Common myeloid progenitor, CD34-positive (primary cell): ENCODE measurements at regions not wholly inside any gene's neighbourhood (a gene's known extent, or its start where the extent isn't known, plus 50 kb on each side); places are given as distances from the start of the nearest gene placed in this dataset.

Experiments
- CTCF ChIA-PET: fragments of 350-600 bp; sonication (Branson Sonifier 250); formaldehyde crosslinking; loops from one replicate; lab custom pipeline; 2021; ENCODE audit warnings: antibody characterized with exemption; lab: Charles Lee
- POLR2A ChIA-PET: fragments of 350-600 bp; sonication (Branson Sonifier 250); formaldehyde crosslinking; loops from one replicate; lab custom pipeline; 2021; ENCODE audit warnings: antibody characterized with exemption; lab: Charles Lee
- DNase-seq, 3 donors: peaks; one replicate each; pipeline versions ENCODE4 v3.0.0 to v3.0.0-alpha.2; 2013
- H3K27ac ChIP-seq, 2 experiments: 1 replicate in 1 of 2; 2 replicates in 1 of 2; pipeline ENCODE4 v1.7.0; 2013; ENCODE audit warnings: inconsistent platforms in 2 of 2, low read length in 2 of 2, mild to moderate bottlenecking in 2 of 2, low read depth in 1 of 2, moderate library complexity in 1 of 2; ENCODE audit not compliant: severe bottlenecking in 2 of 2, insufficient read depth in 1 of 2, poor library complexity in 1 of 2
- H3K27me3 ChIP-seq, 5 experiments: replicated peaks in 2 of 5; 1 replicate in 3 of 5; 2 replicates in 2 of 5; pipeline versions ENCODE4 v1.6.1 to v1.7.0; 2013; ENCODE audit warnings: low read length in 4 of 5, mild to moderate bottlenecking in 2 of 5, moderate library complexity in 2 of 5, inconsistent platforms in 1 of 5; ENCODE audit not compliant: insufficient read depth in 5 of 5, control insufficient read depth in 4 of 5
- H3K36me3 ChIP-seq, 4 experiments: 1 replicate in 2 of 4; 2 replicates in 2 of 4; pipeline versions ENCODE4 v1.6.1 to v1.7.0; 2013; ENCODE audit warnings: low read length in 3 of 4, control low read depth in 1 of 4, mild to moderate bottlenecking in 1 of 4; ENCODE audit not compliant: control insufficient read depth in 4 of 4, insufficient read depth in 4 of 4
- H3K4me1 ChIP-seq, 4 experiments: 1 replicate in 3 of 4; 2 replicates in 1 of 4; pipeline versions ENCODE4 v1.6.1 to v1.7.1; 2013; ENCODE audit warnings: low read length in 3 of 4, mild to moderate bottlenecking in 3 of 4, control low read depth in 1 of 4, inconsistent platforms in 1 of 4, moderate library complexity in 1 of 4; ENCODE audit not compliant: control insufficient read depth in 4 of 4, insufficient read depth in 4 of 4; ENCODE audit errors: control extremely low read depth in 1 of 4
- H3K4me3 ChIP-seq, 7 experiments: 1 replicate in 4 of 7; 2 replicates in 3 of 7; pipeline versions ENCODE4 v1.5.1 to v1.7.0; 2013; ENCODE audit warnings: mild to moderate bottlenecking in 7 of 7, low read length in 6 of 7, moderate library complexity in 6 of 7, inconsistent platforms in 2 of 7, low read depth in 2 of 7, control low read depth in 1 of 7; ENCODE audit not compliant: insufficient read depth in 4 of 7, control insufficient read depth in 1 of 7; ENCODE audit errors: extremely low read depth in 1 of 7
- H3K9me3 ChIP-seq, 5 experiments: 1 replicate in 4 of 5; 2 replicates in 1 of 5; pipeline versions ENCODE4 v1.6.1 to v1.7.1; 2013; ENCODE audit warnings: low read length in 4 of 5, mild to moderate bottlenecking in 2 of 5, inconsistent platforms in 1 of 5, low read depth in 1 of 5, moderate library complexity in 1 of 5; ENCODE audit not compliant: control insufficient read depth in 4 of 5, insufficient read depth in 2 of 5; ENCODE audit errors: control extremely low read depth in 1 of 5
- WGBS: methylation state at CpG from one replicate; pipeline ENCODE4 v1.1.5; 2013; ENCODE audit not compliant: insufficient coverage; 5-methylcytosine and 5-hydroxymethylcytosine counted together

DNA sequence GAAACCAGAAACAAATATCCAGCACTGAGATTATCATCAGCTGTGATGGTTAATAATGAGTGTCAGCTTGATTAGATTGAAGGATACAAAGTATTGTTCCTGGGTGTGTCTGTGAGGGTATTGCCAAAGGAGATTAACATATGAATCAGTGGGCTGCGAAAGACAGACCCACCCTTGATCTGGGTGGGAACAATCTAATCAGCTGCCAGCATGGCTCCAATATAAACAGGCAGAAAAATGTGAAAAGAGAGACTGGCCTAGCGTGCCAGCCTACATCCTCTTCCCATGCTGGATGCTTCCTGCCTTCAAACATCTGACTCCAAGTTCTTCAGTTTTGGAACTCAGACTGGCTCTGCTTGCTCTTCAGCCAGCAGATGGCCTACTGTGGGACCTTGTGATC is 869.5 kb downstream of the SI start:
- H3K9me3 ChIP-seq = no peaks in the 10 kb centered on the region
- H3K4me3 ChIP-seq = no peak overlapping the region
- H3K27me3 ChIP-seq = no peaks in the 10 kb centered on the region
- no peak for DNase-seq
- H3K27ac ChIP-seq = no peak overlapping the region
- no peaks in the 10 kb centered on the region for H3K36me3 ChIP-seq
- WGBS = 80% methylated on average over 1 of the region's 2 CpGs
- POLR2A ChIA-PET = no interaction called here
- CTCF ChIA-PET = interaction anchor here (0.6 kb wide), 1 partner anchor 1571 kb away, joined by 3 read pairs; no protein-coding TSS in a partner anchor
- no peaks in the 10 kb centered on the region for H3K4me1 ChIP-seq

DNA sequence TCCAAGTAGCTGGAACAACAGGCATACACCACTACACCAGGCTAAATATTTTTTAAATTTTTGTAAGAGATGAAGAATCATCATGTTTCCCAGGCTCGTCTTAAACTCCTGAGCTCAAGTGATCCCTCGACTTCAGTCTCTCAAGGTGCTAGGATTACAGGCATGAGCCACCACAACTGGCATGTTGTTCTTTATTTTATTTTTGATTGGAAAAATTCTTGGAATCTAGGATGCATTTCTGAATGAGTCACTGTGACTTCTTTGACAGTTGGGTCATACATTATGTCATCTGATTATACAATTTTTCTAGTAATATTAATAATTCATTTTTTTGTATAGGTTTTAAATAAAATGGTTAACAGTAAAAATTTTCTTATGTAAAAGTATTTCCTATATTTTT is 870.2 kb downstream of the SI start:
- ChIA-PET CTCF (no interaction called here), POLR2A (no interaction called here)
- DNase-seq = no peak
- no CpG with 5 or more reads among the region's 2 CpGs for WGBS
- Histone ChIP-seq H3K9me3 (no peaks in the 10 kb centered on the region), H3K27me3 (no peaks in the 10 kb centered on the region), H3K4me1 (no peaks in the 10 kb centered on the region), H3K36me3 (no peaks in the 10 kb centered on the region), H3K27ac (no peak overlapping the region), H3K4me3 (no peak overlapping the region)

DNA sequence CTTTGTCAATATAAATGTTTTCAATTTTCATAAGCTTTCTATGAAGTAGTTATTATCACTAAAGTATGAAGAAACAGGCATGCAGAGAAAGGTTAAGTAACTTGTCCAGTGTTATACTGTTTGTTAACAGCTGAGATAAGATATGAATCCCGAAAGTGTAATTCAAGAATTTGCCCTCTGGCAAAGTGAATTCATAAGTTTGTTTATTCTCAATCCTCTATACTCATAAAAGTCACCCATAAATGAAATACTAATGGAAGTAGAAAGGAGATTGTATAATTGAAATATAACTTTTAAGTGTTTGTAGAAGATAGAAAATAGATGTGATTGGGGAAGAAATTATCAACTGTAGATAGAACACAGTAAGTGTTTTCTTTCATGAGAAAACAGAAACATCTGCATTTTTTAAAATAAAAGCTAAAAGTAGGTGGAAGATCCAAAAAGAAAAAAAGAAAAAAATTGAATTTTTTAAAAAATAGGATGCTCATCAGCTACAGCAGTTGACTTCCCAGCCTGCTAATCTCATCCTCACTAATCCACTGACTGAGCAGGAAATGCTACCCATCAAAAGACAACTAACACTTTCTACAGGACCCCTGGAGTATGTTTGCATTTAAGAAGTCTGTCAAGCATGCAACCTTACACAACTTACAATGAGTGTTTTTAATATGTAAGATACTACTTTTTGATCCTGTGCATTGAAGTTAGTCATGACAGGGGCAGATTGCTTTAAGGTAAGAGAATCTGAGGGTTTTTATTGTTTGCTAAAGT is 878.1 kb downstream of the SI start:
- Histone ChIP-seq H3K27me3 (no peaks in the 10 kb centered on the region), H3K27ac (no peak overlapping the region), H3K4me3 (no peak overlapping the region), H3K9me3 (no peaks in the 10 kb centered on the region), H3K36me3 (no peaks in the 10 kb centered on the region), H3K4me1 (no peaks in the 10 kb centered on the region)
- no CpG with 5 or more reads among the region's 1 CpG for WGBS
- ChIA-PET CTCF (no interaction called here), POLR2A (no interaction called here)
- DNase-seq = no peak

DNA sequence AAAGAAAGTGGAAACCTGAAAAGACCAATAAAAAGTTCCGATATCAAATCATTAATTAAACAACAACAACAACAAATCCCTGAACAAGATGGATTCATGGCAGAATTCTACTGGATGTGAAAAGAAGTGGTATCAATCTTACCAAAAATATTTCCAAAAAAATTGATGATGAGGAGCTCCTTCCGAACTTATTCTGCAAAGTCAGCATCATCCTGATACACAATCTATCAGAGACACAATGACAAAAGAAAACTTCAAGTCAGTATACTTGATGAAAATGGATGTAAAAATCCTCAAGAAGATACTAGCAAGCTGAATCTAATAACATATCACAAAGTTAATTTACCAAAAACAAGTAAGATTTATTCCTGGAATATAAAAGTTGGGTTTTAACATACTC is 881.8 kb downstream of the SI start:
- CTCF ChIA-PET = no interaction called here
- DNase-seq = no peak

DNA sequence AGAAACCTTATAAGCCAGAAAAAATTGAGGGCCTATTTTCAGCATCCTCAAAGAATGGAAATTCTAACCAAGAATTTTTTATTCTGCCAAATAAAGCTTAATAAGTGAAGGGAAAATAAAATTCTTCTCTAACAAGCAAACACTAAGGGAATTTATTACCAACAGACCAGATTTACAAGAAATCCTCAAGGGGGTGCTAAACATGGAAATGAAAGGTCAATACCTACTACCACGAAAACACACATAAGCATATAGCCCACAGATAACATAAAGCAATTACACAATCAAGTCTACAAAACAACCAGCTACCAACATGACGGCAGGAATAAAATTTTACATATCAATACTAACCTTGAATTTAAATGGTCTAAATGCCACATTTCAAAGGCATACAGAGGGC is 883.5 kb downstream of the SI start:
- POLR2A ChIA-PET = no interaction called here

More for the DNA sequence above, 881.8 kb downstream of the SI start:
- Histone ChIP-seq H3K36me3 (no peaks in the 10 kb centered on the region), H3K27ac (no peak overlapping the region), H3K4me3 (no peak overlapping the region), H3K27me3 (no peaks in the 10 kb centered on the region), H3K4me1 (no peaks in the 10 kb centered on the region), H3K9me3 (no peaks in the 10 kb centered on the region)
- POLR2A ChIA-PET = no interaction called here
- no CpG with 5 or more reads among the region's 2 CpGs for WGBS

DNA sequence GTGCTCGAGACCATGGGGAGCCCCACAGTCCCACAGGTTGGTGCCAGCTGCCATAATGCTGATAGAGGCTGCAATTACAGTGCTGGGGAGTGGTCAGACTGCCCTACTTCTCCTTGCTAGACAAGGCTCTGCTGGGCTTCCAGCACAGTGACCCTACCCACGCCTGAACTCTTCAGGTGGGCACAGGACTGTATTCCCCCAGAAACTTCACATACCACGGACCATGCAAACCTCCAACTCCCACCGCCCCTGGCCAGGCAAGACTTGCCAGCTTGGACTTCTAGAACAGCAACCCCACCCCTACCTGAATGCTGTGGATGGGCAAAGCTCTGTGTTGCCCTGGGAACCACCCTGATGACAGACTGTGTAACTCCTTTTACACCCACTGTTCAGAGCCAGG is 885.3 kb downstream of the SI start:
- DNase-seq = no peak
- no peaks in the 10 kb centered on the region for H3K4me1 ChIP-seq
- H3K27me3 ChIP-seq = no peaks in the 10 kb centered on the region
- POLR2A ChIA-PET = no interaction called here
- no peaks in the 10 kb centered on the region for H3K36me3 ChIP-seq
- CTCF ChIA-PET = no interaction called here
- H3K9me3 ChIP-seq = no peaks in the 10 kb centered on the region
- 64% methylated on average over 4 of the region's 4 CpGs for WGBS
- no peak overlapping the region for H3K4me3 ChIP-seq
- no peak overlapping the region for H3K27ac ChIP-seq

More for the DNA sequence above, 883.5 kb downstream of the SI start:
- Histone ChIP-seq H3K4me3 (no peak overlapping the region), H3K27ac (no peak overlapping the region), H3K4me1 (no peaks in the 10 kb centered on the region), H3K36me3 (no peaks in the 10 kb centered on the region), H3K9me3 (no peaks in the 10 kb centered on the region), H3K27me3 (no peaks in the 10 kb centered on the region)
- WGBS = 80% methylated on average over 1 of the region's 2 CpGs
- CTCF ChIA-PET = no interaction called here
- DNase-seq = no peak

DNA sequence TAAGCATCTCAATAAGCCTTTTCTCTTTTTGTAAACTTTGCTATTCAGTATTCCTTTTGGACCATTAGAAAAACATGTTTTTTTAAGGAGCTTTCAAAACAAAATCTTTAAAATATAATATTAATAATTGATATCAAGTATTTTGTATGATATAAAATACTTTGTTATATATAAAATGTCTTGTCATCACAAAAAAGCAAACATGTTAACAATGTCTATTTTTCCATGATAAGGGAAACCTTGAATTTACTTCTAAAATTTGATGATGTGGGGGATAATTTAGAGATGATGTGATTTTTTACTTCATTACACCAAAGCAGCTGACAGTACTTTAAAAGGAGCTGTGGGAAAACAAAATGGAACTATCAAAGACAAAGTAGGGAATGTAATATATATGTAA is 887.7 kb downstream of the SI start:
- DNase-seq = no peak
- H3K27me3 ChIP-seq = no peaks in the 10 kb centered on the region
- H3K4me3 ChIP-seq = no peak overlapping the region
- no peaks in the 10 kb centered on the region for H3K36me3 ChIP-seq
- CTCF ChIA-PET = no interaction called here
- H3K9me3 ChIP-seq = no peaks in the 10 kb centered on the region
- POLR2A ChIA-PET = no interaction called here
- H3K4me1 ChIP-seq = no peaks in the 10 kb centered on the region
- no peak overlapping the region for H3K27ac ChIP-seq
